VCaP (cell line): ENCODE measurements at regions not wholly inside any gene's neighbourhood (a gene's known extent, or its start where the extent isn't known, plus 50 kb on each side); places are given as distances from the start of the nearest gene placed in this dataset.
"Not testable (repeated sequence)": the region's sequence is repeated elsewhere in the genome, so short reads cannot be mapped to it uniquely, and the experiment has no call there.

ENCODE experiments used
- H3K27ac ChIP-seq: fragments of 450-650 bp; 2 replicates; pipeline ENCODE4 v1.5.1; 2017
- CTCF ChIP-seq: fragments of 450-650 bp; conservative IDR thresholded peaks from 2 replicates; pipeline ENCODE4 v1.5.1; 2017; ENCODE audit warnings: mild to moderate bottlenecking, moderate library complexity

GRCh38 chr16:29306201-29306600 lies 100.3 kb downstream of the NPIPB11 start:
- TF ChIP-seq CTCF = no peak
- no peak overlapping the region for H3K27ac ChIP-seq

GRCh38 chr16:29305018-29305417 lies 101.5 kb downstream of the NPIPB11 start:
- H3K27ac ChIP-seq = not testable (repeated sequence)

GRCh38 chr16:29304251-29304650 lies 102.3 kb downstream of the NPIPB11 start:
- no peak overlapping the region for H3K27ac ChIP-seq
- TF ChIP-seq CTCF = no peak

GRCh38 chr16:29303520-29303919 lies 103.0 kb downstream of the NPIPB11 start:
- H3K27ac ChIP-seq = no peak overlapping the region
- TF ChIP-seq CTCF = no peak

GRCh38 chr16:29302976-29303375 lies 103.5 kb downstream of the NPIPB11 start:
- no peak for TF ChIP-seq CTCF
- H3K27ac ChIP-seq = no peak overlapping the region

GRCh38 chr16:29302433-29302832 lies 104.1 kb downstream of the NPIPB11 start:
- not testable (repeated sequence) for H3K27ac ChIP-seq

- not testable (repeated sequence) for H3K27ac ChIP-seq
Measured at GRCh38 chr16:29301662-29302285, 104.7 kb downstream of the NPIPB11 start.

- H3K27ac ChIP-seq = not testable (repeated sequence)
Measured at GRCh38 chr16:29300541-29301535, 105.7 kb downstream of the NPIPB11 start.

- not testable (repeated sequence) for H3K27ac ChIP-seq
Measured at GRCh38 chr16:29300030-29300491, 106.5 kb downstream of the NPIPB11 start.

- H3K27ac ChIP-seq = not testable (repeated sequence)
Measured at GRCh38 chr16:29298997-29299396, 107.5 kb downstream of the NPIPB11 start.

- H3K27ac ChIP-seq = not testable (repeated sequence)
Measured at GRCh38 chr16:29298307-29298706, 108.2 kb downstream of the NPIPB11 start.

GRCh38 chr16:29297809-29298177 lies 108.7 kb downstream of the NPIPB11 start:
- not testable (repeated sequence) for H3K27ac ChIP-seq

- H3K27ac ChIP-seq = not testable (repeated sequence)
Measured at GRCh38 chr16:29297144-29297808, 109.2 kb downstream of the NPIPB11 start.

GRCh38 chr16:29296176-29296575 lies 110.3 kb downstream of the NPIPB11 start:
- not testable (repeated sequence) for H3K27ac ChIP-seq

- not testable (repeated sequence) for H3K27ac ChIP-seq
Measured at GRCh38 chr16:29294951-29295795, 111.3 kb downstream of the NPIPB11 start.
